GM12878 (cell line): ENCODE measurements at regions not wholly inside any gene's neighbourhood (a gene's known extent, or its start where the extent isn't known, plus 50 kb on each side); places are given as distances from the start of the nearest gene placed in this dataset.

Experiments used
- ATAC-seq: fragments of 200-7000 bp; cut with Tn5 transposase; 3 replicates; pipeline ENCODE4 v1.9.1; 2020; ENCODE audit warnings: mild to moderate bottlenecking, moderate library complexity
- BruUV-seq: library from RNA; stranded (reverse); fragments of 400-500 nt; replicated peaks from 2 replicates; lab custom pipeline; 2021; lab: Mats Ljungman, UMichigan
- CTCF ChIA-PET: fragments of 300-600 bp; sonication (Branson Sonifier 250); formaldehyde crosslinking; extraction: SDS; loops from one replicate; lab custom pipeline; 2021; ENCODE audit warnings: inconsistent platforms; lab: Yijun Ruan, JAX
- POLR2A ChIA-PET: fragments of 350-600 bp; formaldehyde crosslinking; extraction: SDS; loops from one replicate; lab custom pipeline; 2021; ENCODE audit warnings: inconsistent platforms; lab: Charles Lee
- RAD21 ChIA-PET: fragments of 300-600 bp; sonication (Branson Sonifier 250); formaldehyde crosslinking; loops from one replicate; lab custom pipeline; 2023; ENCODE audit warnings: antibody characterized with exemption; ENCODE audit not compliant: unreplicated experiment; lab: Charles Lee
- SMC1A ChIA-PET: fragments of 300-600 bp; sonication (Branson Sonifier 250); formaldehyde crosslinking; loops from one replicate; lab custom pipeline; 2023; ENCODE audit not compliant: unreplicated experiment, uncharacterized antibody; lab: Charles Lee
- DNase-seq: peaks from one replicate; pipeline ENCODE4 v3.0.0-alpha.2; 2011; ENCODE audit warnings: low read depth, low spot score
- FAIRE-seq: peaks from 3 replicates; lab custom pipeline; 2011; peaks lifted over from hg19 to GRCh38; lab: Jason Lieb, UNC
- H2AFZ ChIP-seq: 2 replicates; pipeline ENCODE4 v1.6.0; 2011; ENCODE audit warnings: low read depth, low read length, control low read depth; ENCODE audit not compliant: control insufficient read depth
- H3K27ac ChIP-seq: 2 replicates; pipeline ENCODE4 v1.5.1; 2011; ENCODE audit warnings: control low read depth; ENCODE audit not compliant: control insufficient read depth, insufficient read depth
- H3K27me3 ChIP-seq, 2 experiments: replicated peaks in 1 of 2; 2 replicates each; pipeline versions ENCODE4 v1.6.0 to v1.6.1; 2011; ENCODE audit warnings: low read length in 1 of 2; ENCODE audit not compliant: control insufficient read depth in 2 of 2, insufficient read depth in 2 of 2
- H3K36me3 ChIP-seq, 2 experiments: 2 replicates each; pipeline ENCODE4 v1.5.1; 2011; ENCODE audit warnings: low read length in 1 of 2; ENCODE audit not compliant: control insufficient read depth in 2 of 2, insufficient read depth in 2 of 2
- H3K4me1 ChIP-seq: 2 replicates; pipeline ENCODE4 v1.6.1; 2011; ENCODE audit warnings: mild to moderate bottlenecking, low read length, moderate library complexity, mixed read lengths; ENCODE audit not compliant: control insufficient read depth, insufficient read depth
- H3K4me2 ChIP-seq: 2 replicates; pipeline ENCODE4 v1.6.0; 2011; ENCODE audit warnings: control low read depth; ENCODE audit not compliant: control insufficient read depth, insufficient read depth
- H3K4me3 ChIP-seq: fragments of 200-600 bp; sonication (generic); 2 replicates; pipeline ENCODE4 v1.5.1; 2016
- H3K79me2 ChIP-seq: 2 replicates; pipeline ENCODE4 v1.6.0; 2011; ENCODE audit warnings: low read length; ENCODE audit not compliant: control insufficient read depth, insufficient read depth
- H3K9ac ChIP-seq: 2 replicates; pipeline ENCODE4 v1.8.0; 2011; ENCODE audit warnings: low read length, control low read depth, mixed read lengths; ENCODE audit not compliant: control insufficient read depth, insufficient read depth
- H3K9me3 ChIP-seq: replicated peaks from 3 replicates; pipeline ENCODE4 v1.5.1; 2011; ENCODE audit warnings: mild to moderate bottlenecking, low read length; ENCODE audit not compliant: control insufficient read depth, insufficient read depth
- H4K20me1 ChIP-seq: 2 replicates; pipeline ENCODE4 v1.6.0; 2011; ENCODE audit not compliant: control insufficient read depth, insufficient read depth
- EED ChIP-seq: sonication (generic); IDR thresholded peaks from 2 replicates; pipeline ENCODE4 v1.6.1; 2016; ENCODE audit warnings: antibody characterized with exemption, low read depth
- ELK1 ChIP-seq: IDR thresholded peaks from 2 replicates; pipeline ENCODE4 v1.6.1; 2012; ENCODE audit warnings: low read depth, low read length, improper control_type of control experiment
- HCFC1 ChIP-seq: fragments of 150-350 bp; IDR thresholded peaks from 2 replicates; pipeline ENCODE4 v1.6.1; 2014; ENCODE audit warnings: low read length
- NBN ChIP-seq: fragments of 450-650 bp; IDR thresholded peaks from 2 replicates; pipeline ENCODE4 v1.6.1; 2016
- PML ChIP-seq: IDR thresholded peaks from 2 replicates; pipeline ENCODE4 v1.6.1; 2012; ENCODE audit warnings: low read length, inconsistent platforms
- RFX5 ChIP-seq: IDR thresholded peaks from 2 replicates; pipeline ENCODE4 v1.6.1; 2011; ENCODE audit warnings: low read depth, low read length, improper control_type of control experiment
- SUPT20H ChIP-seq: IDR thresholded peaks from 2 replicates; pipeline ENCODE4 v1.6.1; 2011; ENCODE audit warnings: low read depth, mild to moderate bottlenecking, low read length, moderate library complexity, borderline replicate concordance; ENCODE audit not compliant: control insufficient read depth
- ZBTB11 ChIP-seq: fragments of 450-650 bp; formaldehyde crosslinking; IDR thresholded peaks from 2 replicates; pipeline ENCODE4 v1.5.0; 2022; ENCODE audit warnings: mild to moderate bottlenecking, missing genetic modification characterization
- ZNF274 ChIP-seq: IDR thresholded peaks from one replicate; pipeline ENCODE4 v1.8.0; 2011; ENCODE audit not compliant: insufficient read length, insufficient read depth
- ZSCAN29 ChIP-seq: fragments of 450-650 bp; IDR thresholded peaks from 2 replicates; pipeline ENCODE4 v1.6.1; 2017; ENCODE audit warnings: mild to moderate bottlenecking, moderate library complexity
- ZZZ3 ChIP-seq: IDR thresholded peaks from 2 replicates; pipeline ENCODE4 v1.6.1; 2011; ENCODE audit warnings: low read depth; ENCODE audit not compliant: control insufficient read depth, insufficient read length
- WGBS: methylation state at CpG from one replicate; pipeline ENCODE4 v1.1.6; 2016; ENCODE audit warnings: low lambda C conversion rate; ENCODE audit not compliant: insufficient replicate concordance, insufficient coverage; ENCODE audit errors: missing lambda C conversion rate; 5-methylcytosine and 5-hydroxymethylcytosine counted together
- in situ Hi-C: fragments of 300-500 bp; cut with MboI; formaldehyde crosslinking; loops from 9 replicates; pipeline ENCODE4 v1.14.3; 2018; ENCODE audit warnings: mixed read lengths
- intact Hi-C: fragments of 100-400 bp; cut with micrococcal nuclease; formaldehyde crosslinking; loops from one replicate; pipeline ENCODE4 v1.14.2; 2022; ENCODE audit not compliant: unreplicated experiment
- TF ChIP-seq, protein P1 (sequence below): IDR thresholded peaks from 2 replicates; pipeline ENCODE4 v1.6.1; 2012; ENCODE audit warnings: low read depth, low read length, improper control_type of control experiment

DNA sequence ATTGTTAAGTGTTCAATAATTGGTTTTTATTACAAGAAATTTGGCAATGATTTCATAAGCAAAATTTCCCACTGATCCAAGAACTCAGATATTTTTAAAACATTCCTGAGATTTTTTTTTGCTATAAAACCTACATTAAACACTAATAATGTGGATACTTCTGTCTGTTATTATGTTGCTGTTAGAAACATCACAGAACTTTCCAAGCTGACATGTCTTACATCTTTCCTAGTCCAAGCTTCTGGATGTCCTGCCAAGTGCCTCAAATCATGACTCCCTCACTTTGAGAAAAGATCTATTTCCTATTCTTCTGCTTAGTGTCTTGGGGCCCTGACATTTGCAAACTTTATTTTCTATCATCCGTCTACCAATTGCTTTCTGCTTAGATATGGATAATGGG, 110.8 kb downstream of the RFPL4B start:
- no peak overlapping the region for H2AFZ ChIP-seq
- H3K4me2 ChIP-seq = no peak overlapping the region
- no peaks in the 10 kb centered on the region for H3K79me2 ChIP-seq
- in situ Hi-C loops = no loop called here
- no peaks in the 10 kb centered on the region for H3K27me3 ChIP-seq
- no peak overlapping the region for H3K27ac ChIP-seq
- intact Hi-C loops = no loop called here
- CTCF ChIA-PET = no interaction called here
- no peak for FAIRE-seq
- no peaks in the 10 kb centered on the region for H4K20me1 ChIP-seq
- H3K4me1 ChIP-seq = no peaks in the 10 kb centered on the region
- DNase-seq = no peak
- H3K9ac ChIP-seq = no peak overlapping the region
- POLR2A ChIA-PET = no interaction called here
- ATAC-seq = no peak
- no peaks in the 10 kb centered on the region for H3K9me3 ChIP-seq
- SMC1A ChIA-PET = interaction anchor here (0.6 to 2.0 kb wide), 2 partner anchors 30 to 257 kb away, joined by 4 read pairs; no protein-coding TSS in a partner anchor
- WGBS = 6% methylated on average over 1 of the region's 1 CpG
- H3K4me3 ChIP-seq = no peak overlapping the region
- RAD21 ChIA-PET = no interaction called here
- BruUV-seq = no TSS peak
- TF ChIP-seq RFX5 (no peak), PML (no peak), ZNF274 (no peak), SUPT20H (no peak), HCFC1 (no peak), ZSCAN29 (no peak), EED (no peak), ZZZ3 (no peak), ELK1 (no peak), ZBTB11 (no peak), NBN (no peak)
- TF ChIP-seq, protein P1, sequence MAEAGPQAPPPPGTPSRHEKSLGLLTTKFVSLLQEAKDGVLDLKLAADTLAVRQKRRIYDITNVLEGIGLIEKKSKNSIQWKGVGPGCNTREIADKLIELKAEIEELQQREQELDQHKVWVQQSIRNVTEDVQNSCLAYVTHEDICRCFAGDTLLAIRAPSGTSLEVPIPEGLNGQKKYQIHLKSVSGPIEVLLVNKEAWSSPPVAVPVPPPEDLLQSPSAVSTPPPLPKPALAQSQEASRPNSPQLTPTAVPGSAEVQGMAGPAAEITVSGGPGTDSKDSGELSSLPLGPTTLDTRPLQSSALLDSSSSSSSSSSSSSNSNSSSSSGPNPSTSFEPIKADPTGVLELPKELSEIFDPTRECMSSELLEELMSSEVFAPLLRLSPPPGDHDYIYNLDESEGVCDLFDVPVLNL = no peak
- H3K36me3 ChIP-seq = no peaks in the 10 kb centered on the region
